B cell (primary cell): ENCODE measurements at regions not wholly inside any gene's neighbourhood (a gene's known extent, or its start where the extent isn't known, plus 50 kb on each side); places are given as distances from the start of the nearest gene placed in this dataset. TPM values are rescaled to one million over a fixed set of nuclear protein-coding genes. Genes with fewer than 3 reads are reported as not detected.

Source experiments
- ATAC-seq: fragments of 200-7000 bp; cut with Tn5 transposase; one replicate; pipeline ENCODE4 v1.10.0; 2021; ENCODE audit warnings: low read depth, mild to moderate bottlenecking, moderate number of reproducible peaks, moderate library complexity
- CTCF ChIA-PET: fragments of 350-600 bp; sonication (Branson Sonifier 250); formaldehyde crosslinking; loops from one replicate; lab custom pipeline; 2021; ENCODE audit warnings: antibody characterized with exemption, inconsistent platforms; lab: Charles Lee
- POLR2A ChIA-PET: fragments of 350-600 bp; sonication (Branson Sonifier 250); formaldehyde crosslinking; loops from one replicate; lab custom pipeline; 2021; ENCODE audit warnings: antibody characterized with exemption; lab: Charles Lee
- DNase-seq: peaks from one replicate; pipeline ENCODE4 v3.0.0; 2013
- H2AFZ ChIP-seq: 2 replicates; pipeline ENCODE4 v1.6.1; 2012; ENCODE audit warnings: mild to moderate bottlenecking, low read depth, low read length; ENCODE audit not compliant: insufficient read depth, poor library complexity, severe bottlenecking
- H3K27ac ChIP-seq, 2 donors: 1 replicate in 1 of 2; 2 replicates in 1 of 2; pipeline ENCODE4 v1.5.1; 2012 to 2013; ENCODE audit warnings: low read length in 2 of 2, mild to moderate bottlenecking in 2 of 2, moderate library complexity in 1 of 2
- H3K27me3 ChIP-seq, 4 experiments: fragments of 200-600 bp in 1 of 4; sonication (generic) in 1 of 4; replicated peaks in 1 of 4; 1 replicate in 2 of 4; 2 replicates in 2 of 4; pipeline versions ENCODE4 v1.6.1 to v1.7.0; 2013 to 2016; ENCODE audit warnings: low read length in 3 of 4, mild to moderate bottlenecking in 2 of 4, mixed read lengths in 1 of 4, moderate library complexity in 1 of 4; ENCODE audit not compliant: insufficient read depth in 4 of 4, control insufficient read depth in 3 of 4; ENCODE audit errors: control extremely low read depth in 1 of 4
- H3K36me3 ChIP-seq, 2 experiments: replicated peaks in 1 of 2; 1 replicate in 1 of 2; 2 replicates in 1 of 2; pipeline versions ENCODE4 v1.6.1 to v1.7.1; 2013; ENCODE audit warnings: low read length in 1 of 2; ENCODE audit not compliant: insufficient read depth in 2 of 2, control insufficient read depth in 1 of 2; ENCODE audit errors: control extremely low read depth in 1 of 2, extremely low read depth in 1 of 2
- H3K4me1 ChIP-seq, 2 donors: fragments of 200-600 bp in 1 of 2; sonication (generic) in 1 of 2; 1 replicate in 1 of 2; 2 replicates in 1 of 2; pipeline versions ENCODE4 v1.5.1 to v1.6.1; 2013 to 2017; ENCODE audit warnings: low read length in 2 of 2; ENCODE audit not compliant: control insufficient read depth in 2 of 2, insufficient read depth in 2 of 2
- H3K4me2 ChIP-seq: replicated peaks from 2 replicates; pipeline ENCODE3; 2012; ENCODE audit warnings: mild to moderate bottlenecking, low read depth, low read length; ENCODE audit not compliant: poor library complexity, severe bottlenecking
- H3K4me3 ChIP-seq, 5 experiments: fragments of 200-600 bp in 1 of 5; sonication (generic) in 1 of 5; 1 replicate in 3 of 5; 2 replicates in 2 of 5; pipeline versions ENCODE4 v1.5.1 to v1.7.0; 2011 to 2016; ENCODE audit warnings: low read length in 4 of 5, mild to moderate bottlenecking in 4 of 5, low read depth in 2 of 5, control low read depth in 1 of 5, moderate library complexity in 1 of 5; ENCODE audit not compliant: insufficient read depth in 1 of 5; ENCODE audit errors: control extremely low read depth in 1 of 5, extremely low read depth in 1 of 5
- H3K79me2 ChIP-seq: fragments of 200-600 bp; sonication (generic); one replicate; pipeline ENCODE4 v1.6.0; 2016; ENCODE audit warnings: low read length; ENCODE audit not compliant: control insufficient read depth, insufficient read depth
- H3K9ac ChIP-seq: fragments of 200-600 bp; sonication (generic); 2 replicates; pipeline ENCODE4 v1.6.1; 2017; ENCODE audit warnings: mild to moderate bottlenecking, low read length, moderate library complexity
- H3K9me3 ChIP-seq, 3 donors: one replicate each; pipeline versions ENCODE4 v1.6.1 to v1.7.1; 2013; ENCODE audit warnings: low read length in 2 of 3; ENCODE audit not compliant: control insufficient read depth in 2 of 3, insufficient read depth in 1 of 3; ENCODE audit errors: control extremely low read depth in 1 of 3
- H4K20me1 ChIP-seq: 2 replicates; pipeline ENCODE4 v1.6.0; 2012; ENCODE audit warnings: mild to moderate bottlenecking, low read length; ENCODE audit not compliant: insufficient read depth, control insufficient read depth, poor library complexity, severe bottlenecking
- H3K27ac Mint-ChIP-seq: one replicate; pipeline ENCODE4 v1.8.0; 2021; ENCODE audit warnings: mixed read lengths
- H3K27me3 Mint-ChIP-seq: one replicate; pipeline ENCODE4 v1.8.0; 2021; ENCODE audit warnings: mixed read lengths
- H3K4me1 Mint-ChIP-seq: one replicate; pipeline ENCODE4 v1.8.0; 2021; ENCODE audit warnings: mixed read lengths
- H3K4me3 Mint-ChIP-seq: one replicate; pipeline ENCODE4 v1.8.0; 2021; ENCODE audit warnings: mixed read lengths
- H3K9me3 Mint-ChIP-seq: one replicate; pipeline ENCODE4 v1.8.0; 2022; ENCODE audit warnings: mixed read lengths; ENCODE audit not compliant: insufficient read depth
- CTCF ChIP-seq: fragments of 200-600 bp; IDR thresholded peaks from one replicate; pipeline ENCODE4 v1.8.0; 2022; ENCODE audit warnings: antibody characterized with exemption, mild to moderate bottlenecking
- EZH2 ChIP-seq: IDR thresholded peaks from 2 replicates; pipeline ENCODE4 v1.6.1; 2012; ENCODE audit warnings: borderline replicate concordance, low read depth, mild to moderate bottlenecking, moderate library complexity, low read length; ENCODE audit not compliant: insufficient read depth, poor library complexity, severe bottlenecking
- WGBS: methylation state at CpG from one replicate; pipeline ENCODE4 v1.1.5; 2013; ENCODE audit warnings: missing lambda C conversion rate; ENCODE audit not compliant: insufficient coverage; 5-methylcytosine and 5-hydroxymethylcytosine counted together
- intact Hi-C: fragments of 100-400 bp; cut with micrococcal nuclease; formaldehyde crosslinking; loops from one replicate; pipeline ENCODE4 v1.10.0; 2022
- small RNA-seq: library from RNA; depleted of rRNA; stranded (forward); fragments of <200 nt; gene quantifications from one replicate; pipeline ENCODE3, GENCODE V24; 2012; ENCODE audit warnings: low replicate concordance, low read depth; ENCODE audit not compliant: insufficient read length

- H3K27me3 Mint-ChIP-seq = peaks cover 32% of the 10 kb centered on the region
- POLR2A ChIA-PET = no interaction called here
- H3K79me2 ChIP-seq = no peaks in the 10 kb centered on the region
- H3K4me3 Mint-ChIP-seq = no peak overlapping the region
- H3K27me3 ChIP-seq = peaks cover 0 to 25% (median 7%) of the 10 kb centered on the region in 4 experiments
- H3K9me3 Mint-ChIP-seq = peaks cover 6% of the 10 kb centered on the region
- DNase-seq (no peak), ATAC-seq (no peak)
- H3K36me3 ChIP-seq = no peaks in the 10 kb centered on the region
- no peak overlapping the region for H2AFZ ChIP-seq
- H3K9ac ChIP-seq = no peak overlapping the region
- CTCF ChIA-PET = interaction anchor here (0.6 to 2.6 kb wide), 3 partner anchors 13 to 18 kb away, joined by 3 to 11 read pairs (median 3); no protein-coding TSS in a partner anchor
- no peak overlapping the region for H3K4me3 ChIP-seq
- intact Hi-C loops = no loop called here
- peaks cover 0 to 5% (median 5%) of the 10 kb centered on the region in 3 donors for H3K9me3 ChIP-seq
- H3K27ac Mint-ChIP-seq = no peak overlapping the region
- H3K4me1 Mint-ChIP-seq = no peaks in the 10 kb centered on the region
- TF ChIP-seq EZH2 (no peak), CTCF (no peak)
- no peak overlapping the region for H3K4me2 ChIP-seq
- H4K20me1 ChIP-seq = no peaks in the 10 kb centered on the region
- no peaks in the 10 kb centered on the region for H3K4me1 ChIP-seq
- H3K27ac ChIP-seq = no peak overlapping the region
- WGBS = 64% methylated on average over 1 of the region's 3 CpGs
Measured at GRCh38 chr1:111015222-111015621, 51.5 kb upstream of the LRIF1 start.

Small RNAs in the stretch of these regions (small RNA-seq; reads per million reads assigned to genes)
- gene RNA5SP54 = not detected
